Lower leg skin (tissue), 3 donors: ENCODE measurements at regions not wholly inside any gene's neighbourhood (a gene's known extent, or its start where the extent isn't known, plus 50 kb on each side); places are given as distances from the start of the nearest gene placed in this dataset.

Experiments used
- POLR2A ChIP-seq, 2 donors: fragments of 450-650 bp; IDR thresholded peaks; one replicate each; pipeline ENCODE4 v1.6.1; 2016 to 2017; ENCODE audit warnings: antibody characterized with exemption in 2 of 2, mild to moderate bottlenecking in 1 of 2, moderate library complexity in 1 of 2
- TF ChIP-seq, protein P1 (sequence below), 3 donors: fragments of 450-650 bp; IDR thresholded peaks; one replicate each; pipeline ENCODE4 v1.5.1; 2016; ENCODE audit warnings: antibody characterized with exemption in 3 of 3, mild to moderate bottlenecking in 3 of 3, moderate library complexity in 2 of 3

DNA sequence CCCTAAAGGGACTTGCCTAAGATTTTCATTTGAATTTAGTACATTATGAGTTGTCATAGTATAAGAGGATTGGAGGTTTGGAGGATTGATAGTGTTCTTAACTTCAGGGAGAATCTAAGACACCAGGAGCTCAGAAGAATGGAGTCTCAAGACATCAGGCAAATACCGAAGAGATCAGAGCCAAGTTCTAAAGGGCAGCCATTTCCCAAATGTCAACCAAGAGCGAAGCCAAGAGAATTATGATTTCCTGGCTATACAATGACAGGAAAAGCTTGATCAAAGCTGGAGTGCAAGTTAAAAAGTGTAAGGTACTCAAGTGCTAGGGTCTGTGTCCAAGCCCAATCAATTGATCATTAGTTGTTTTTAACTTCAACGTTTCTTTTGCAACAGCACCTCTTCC is 283.0 kb upstream of the FN1 start:
- TF ChIP-seq, protein P1, sequence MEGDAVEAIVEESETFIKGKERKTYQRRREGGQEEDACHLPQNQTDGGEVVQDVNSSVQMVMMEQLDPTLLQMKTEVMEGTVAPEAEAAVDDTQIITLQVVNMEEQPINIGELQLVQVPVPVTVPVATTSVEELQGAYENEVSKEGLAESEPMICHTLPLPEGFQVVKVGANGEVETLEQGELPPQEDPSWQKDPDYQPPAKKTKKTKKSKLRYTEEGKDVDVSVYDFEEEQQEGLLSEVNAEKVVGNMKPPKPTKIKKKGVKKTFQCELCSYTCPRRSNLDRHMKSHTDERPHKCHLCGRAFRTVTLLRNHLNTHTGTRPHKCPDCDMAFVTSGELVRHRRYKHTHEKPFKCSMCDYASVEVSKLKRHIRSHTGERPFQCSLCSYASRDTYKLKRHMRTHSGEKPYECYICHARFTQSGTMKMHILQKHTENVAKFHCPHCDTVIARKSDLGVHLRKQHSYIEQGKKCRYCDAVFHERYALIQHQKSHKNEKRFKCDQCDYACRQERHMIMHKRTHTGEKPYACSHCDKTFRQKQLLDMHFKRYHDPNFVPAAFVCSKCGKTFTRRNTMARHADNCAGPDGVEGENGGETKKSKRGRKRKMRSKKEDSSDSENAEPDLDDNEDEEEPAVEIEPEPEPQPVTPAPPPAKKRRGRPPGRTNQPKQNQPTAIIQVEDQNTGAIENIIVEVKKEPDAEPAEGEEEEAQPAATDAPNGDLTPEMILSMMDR (IDR thresholded peaks at IDR 0.05), result no peak
- TF ChIP-seq POLR2A (IDR thresholded peaks at IDR 0.05), result no peak
